DOHH2 (cell line): ENCODE measurements at regions not wholly inside any gene's neighbourhood (a gene's known extent, or its start where the extent isn't known, plus 50 kb on each side); places are given as distances from the start of the nearest gene placed in this dataset.

Source experiments
- EZH2phosphoT487 ChIP-seq: fragments of 200-600 bp; sonication (generic); IDR thresholded peaks from 2 replicates; pipeline ENCODE4 v1.6.1; 2017; ENCODE audit warnings: borderline replicate concordance, mild to moderate bottlenecking, antibody characterized with exemption, low read length, moderate library complexity, mixed read lengths
- TF ChIP-seq, protein P1 (sequence below): fragments of 200-600 bp; sonication (generic); IDR thresholded peaks from one replicate; pipeline ENCODE4 v1.5.1; 2014; ENCODE audit warnings: antibody characterized with exemption, mild to moderate bottlenecking, low read depth, low read length; ENCODE audit not compliant: poor library complexity, severe bottlenecking

DNA sequence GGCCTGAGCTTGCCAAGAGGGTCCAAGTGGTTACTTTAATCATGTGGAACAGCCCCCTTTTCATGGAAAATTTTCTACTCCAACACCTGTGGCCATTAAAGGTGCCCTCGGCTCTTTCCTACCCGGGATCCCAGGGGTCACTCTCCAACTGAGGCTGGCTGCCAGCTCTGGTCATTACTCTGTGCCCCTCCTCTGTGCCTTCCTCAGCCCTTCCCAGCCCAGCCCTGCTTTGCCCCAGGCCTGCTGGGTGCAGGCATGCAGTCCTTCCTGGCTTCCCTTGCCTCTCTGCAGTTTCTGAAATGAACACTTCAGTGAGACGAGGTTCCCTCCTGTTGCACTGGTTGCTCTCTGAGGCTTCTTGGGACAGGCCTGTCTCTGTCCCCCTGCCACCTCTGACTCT, 951.1 kb upstream of the ZNF722 start:
- TF ChIP-seq, protein P1, sequence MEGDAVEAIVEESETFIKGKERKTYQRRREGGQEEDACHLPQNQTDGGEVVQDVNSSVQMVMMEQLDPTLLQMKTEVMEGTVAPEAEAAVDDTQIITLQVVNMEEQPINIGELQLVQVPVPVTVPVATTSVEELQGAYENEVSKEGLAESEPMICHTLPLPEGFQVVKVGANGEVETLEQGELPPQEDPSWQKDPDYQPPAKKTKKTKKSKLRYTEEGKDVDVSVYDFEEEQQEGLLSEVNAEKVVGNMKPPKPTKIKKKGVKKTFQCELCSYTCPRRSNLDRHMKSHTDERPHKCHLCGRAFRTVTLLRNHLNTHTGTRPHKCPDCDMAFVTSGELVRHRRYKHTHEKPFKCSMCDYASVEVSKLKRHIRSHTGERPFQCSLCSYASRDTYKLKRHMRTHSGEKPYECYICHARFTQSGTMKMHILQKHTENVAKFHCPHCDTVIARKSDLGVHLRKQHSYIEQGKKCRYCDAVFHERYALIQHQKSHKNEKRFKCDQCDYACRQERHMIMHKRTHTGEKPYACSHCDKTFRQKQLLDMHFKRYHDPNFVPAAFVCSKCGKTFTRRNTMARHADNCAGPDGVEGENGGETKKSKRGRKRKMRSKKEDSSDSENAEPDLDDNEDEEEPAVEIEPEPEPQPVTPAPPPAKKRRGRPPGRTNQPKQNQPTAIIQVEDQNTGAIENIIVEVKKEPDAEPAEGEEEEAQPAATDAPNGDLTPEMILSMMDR = no peak
- TF ChIP-seq EZH2phosphoT487 = no peak
